BE2C (cell line): ENCODE measurements at regions not wholly inside any gene's neighbourhood (a gene's known extent, or its start where the extent isn't known, plus 50 kb on each side); places are given as distances from the start of the nearest gene placed in this dataset.

Experiments
- DNase-seq: peaks from one replicate; pipeline ENCODE4 v3.0.0-alpha.2; 2020
- H3K27me3 ChIP-seq: fragments of 250-450 bp; sonication (Bioruptor Pico); 2 replicates; pipeline ENCODE4 v1.5.1; 2020; ENCODE audit warnings: mild to moderate bottlenecking
- H3K36me3 ChIP-seq: fragments of 250-450 bp; sonication (Bioruptor Pico); 2 replicates; pipeline ENCODE4 v1.5.1; 2020; ENCODE audit warnings: mild to moderate bottlenecking
- H3K4me1 ChIP-seq: fragments of 250-450 bp; sonication (Bioruptor Pico); 2 replicates; pipeline ENCODE4 v1.5.1; 2020
- H3K4me3 ChIP-seq: 2 replicates; pipeline ENCODE4 v1.5.1; 2011; ENCODE audit warnings: low read depth, low read length
- H3K9me3 ChIP-seq: fragments of 250-450 bp; sonication (Bioruptor Pico); 2 replicates; pipeline ENCODE4 v1.5.1; 2020
- CTCF ChIP-seq: IDR thresholded peaks from 2 replicates; pipeline ENCODE4 v1.5.1; 2012; ENCODE audit warnings: mild to moderate bottlenecking, low read depth, low read length

DNA sequence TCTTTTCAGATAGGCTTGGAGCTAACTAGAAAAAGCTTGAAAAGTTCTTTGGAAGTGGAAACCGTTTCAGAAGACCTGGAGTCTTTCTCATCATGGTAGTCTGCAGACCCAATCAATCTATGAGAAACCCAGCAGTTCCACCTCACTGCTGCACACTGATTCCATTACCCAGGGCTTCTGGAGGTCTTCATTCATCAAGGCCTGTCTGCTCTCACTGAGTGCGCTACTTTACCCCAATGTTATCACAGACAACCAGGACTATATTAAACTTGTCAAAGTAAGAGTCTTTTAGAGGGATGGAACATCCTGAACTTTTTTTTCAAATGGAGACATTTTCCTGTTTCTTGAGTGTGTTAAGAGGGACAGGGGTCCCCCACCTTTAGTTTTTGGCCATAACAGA, 93.1 kb downstream of the BOD1 start:
- peak; percentile 59 for DNase-seq
- no peak for TF ChIP-seq CTCF

DNA sequence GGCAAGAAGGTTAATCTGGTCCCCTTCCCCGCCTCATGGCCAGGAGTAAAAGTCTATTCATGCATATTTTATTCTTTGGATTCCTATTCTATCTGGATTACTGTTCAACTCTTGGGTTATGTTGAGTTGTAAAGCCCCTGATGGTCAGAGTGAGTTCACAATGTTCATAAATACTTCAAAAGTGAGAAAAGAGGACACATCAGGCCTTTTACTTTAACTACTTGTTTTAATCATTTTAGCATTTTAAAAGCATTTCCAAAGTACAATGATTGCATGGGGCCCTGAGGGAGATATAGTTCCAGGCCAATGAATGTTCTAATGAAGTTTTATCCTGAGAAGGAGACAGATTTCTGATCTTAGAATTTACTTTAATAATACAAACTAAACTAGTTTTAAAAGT, 93.9 kb downstream of the BOD1 start:
- no peak overlapping the region for H3K4me3 ChIP-seq
- peaks cover 10% of the 10 kb centered on the region for H3K4me1 ChIP-seq
- H3K36me3 ChIP-seq, result no peaks in the 10 kb centered on the region
- no peak for DNase-seq
- H3K9me3 ChIP-seq, result no peaks in the 10 kb centered on the region
- no peak for TF ChIP-seq CTCF
- H3K27me3 ChIP-seq, result peaks cover 23% of the 10 kb centered on the region

More for the DNA sequence above, 93.1 kb downstream of the BOD1 start:
- H3K9me3 ChIP-seq, result no peaks in the 10 kb centered on the region
- H3K4me3 ChIP-seq, result no peak overlapping the region
- H3K4me1 ChIP-seq, result peaks cover 10% of the 10 kb centered on the region
- H3K36me3 ChIP-seq, result no peaks in the 10 kb centered on the region
- H3K27me3 ChIP-seq, result peaks cover 14% of the 10 kb centered on the region

- H3K4me3 ChIP-seq, result no peak overlapping the region
- H3K9me3 ChIP-seq, result no peaks in the 10 kb centered on the region
- no peaks in the 10 kb centered on the region for H3K36me3 ChIP-seq
- no peak for TF ChIP-seq CTCF
- peaks cover 25% of the 10 kb centered on the region for H3K27me3 ChIP-seq
- DNase-seq, result no peak
- peaks cover 10% of the 10 kb centered on the region for H3K4me1 ChIP-seq
These were observed 97.6 kb downstream of the BOD1 start for GRCh38 chr5:173518856-173519255.

DNA sequence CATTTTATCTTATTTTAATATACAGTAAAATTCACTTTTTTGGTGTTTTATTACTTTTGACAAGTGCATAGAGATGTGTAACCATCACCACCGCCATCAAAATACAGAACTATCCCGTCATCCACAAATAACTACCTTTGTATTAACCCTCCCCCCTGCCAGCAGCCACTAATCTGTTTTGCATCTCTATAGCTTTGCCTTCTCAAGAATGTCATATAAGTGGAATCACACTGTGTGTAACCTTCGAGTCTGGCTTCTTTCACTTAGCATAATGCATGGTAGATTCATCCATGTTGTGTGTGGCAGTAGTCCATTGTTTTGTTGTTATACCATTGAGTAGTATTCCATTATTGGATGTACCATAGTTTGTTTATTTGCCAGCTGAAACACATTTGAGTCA, 98.8 kb downstream of the BOD1 start:
- H3K27me3 ChIP-seq, result peaks cover 31% of the 10 kb centered on the region
- H3K9me3 ChIP-seq, result no peaks in the 10 kb centered on the region
- TF ChIP-seq CTCF, result no peak
- DNase-seq, result no peak
- no peak overlapping the region for H3K4me3 ChIP-seq
- no peaks in the 10 kb centered on the region for H3K4me1 ChIP-seq
- H3K36me3 ChIP-seq, result no peaks in the 10 kb centered on the region

- no peak for TF ChIP-seq CTCF
- H3K27me3 ChIP-seq, result peaks cover 36% of the 10 kb centered on the region
- H3K4me1 ChIP-seq, result no peaks in the 10 kb centered on the region
- H3K9me3 ChIP-seq, result no peaks in the 10 kb centered on the region
- H3K36me3 ChIP-seq, result no peaks in the 10 kb centered on the region
- no peak for DNase-seq
- no peak overlapping the region for H3K4me3 ChIP-seq
These were observed 100.9 kb downstream of the BOD1 start for GRCh38 chr5:173515526-173515925.

- Histone ChIP-seq H3K9me3 (no peaks in the 10 kb centered on the region), H3K36me3 (no peaks in the 10 kb centered on the region), H3K4me3 (no peak overlapping the region), H3K27me3 (peaks cover 33% of the 10 kb centered on the region), H3K4me1 (no peaks in the 10 kb centered on the region)
- DNase-seq, result no peak
- TF ChIP-seq CTCF, result no peak
These were observed 101.8 kb downstream of the BOD1 start for GRCh38 chr5:173514661-173515060.
